ENCODE measurements at regions not wholly inside any gene's neighbourhood (a gene's known extent, or its start where the extent isn't known, plus 50 kb on each side); places are given as distances from the start of the nearest gene placed in this dataset.

DNA sequence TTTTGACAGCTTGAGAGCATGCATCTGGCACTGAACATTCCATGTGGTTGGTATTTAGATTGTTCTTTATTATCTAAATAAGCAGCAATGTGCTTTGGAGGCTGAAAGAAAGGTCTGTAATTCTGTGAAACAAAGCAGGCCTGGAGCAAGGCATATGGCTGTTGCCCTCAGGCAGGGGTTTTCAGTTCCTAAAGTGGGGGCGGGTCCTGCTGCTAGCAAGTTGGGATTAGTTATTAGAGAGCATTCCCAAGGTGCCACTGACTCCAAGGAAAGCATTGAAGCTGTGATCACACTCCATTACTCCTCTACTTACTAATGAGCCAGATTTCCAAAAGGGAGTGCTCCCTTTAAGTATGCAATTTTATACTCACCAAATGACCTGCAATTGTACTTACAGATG lies 432.2 kb downstream of the OLFM4 start:
- TF ChIP-seq POLR2A (IDR thresholded peaks at IDR 0.05) (no peak), POLR2AphosphoS5 (IDR thresholded peaks at IDR 0.05) (no peak), EP300 (IDR thresholded peaks at IDR 0.05) (no peak)
- TF ChIP-seq, protein P1, sequence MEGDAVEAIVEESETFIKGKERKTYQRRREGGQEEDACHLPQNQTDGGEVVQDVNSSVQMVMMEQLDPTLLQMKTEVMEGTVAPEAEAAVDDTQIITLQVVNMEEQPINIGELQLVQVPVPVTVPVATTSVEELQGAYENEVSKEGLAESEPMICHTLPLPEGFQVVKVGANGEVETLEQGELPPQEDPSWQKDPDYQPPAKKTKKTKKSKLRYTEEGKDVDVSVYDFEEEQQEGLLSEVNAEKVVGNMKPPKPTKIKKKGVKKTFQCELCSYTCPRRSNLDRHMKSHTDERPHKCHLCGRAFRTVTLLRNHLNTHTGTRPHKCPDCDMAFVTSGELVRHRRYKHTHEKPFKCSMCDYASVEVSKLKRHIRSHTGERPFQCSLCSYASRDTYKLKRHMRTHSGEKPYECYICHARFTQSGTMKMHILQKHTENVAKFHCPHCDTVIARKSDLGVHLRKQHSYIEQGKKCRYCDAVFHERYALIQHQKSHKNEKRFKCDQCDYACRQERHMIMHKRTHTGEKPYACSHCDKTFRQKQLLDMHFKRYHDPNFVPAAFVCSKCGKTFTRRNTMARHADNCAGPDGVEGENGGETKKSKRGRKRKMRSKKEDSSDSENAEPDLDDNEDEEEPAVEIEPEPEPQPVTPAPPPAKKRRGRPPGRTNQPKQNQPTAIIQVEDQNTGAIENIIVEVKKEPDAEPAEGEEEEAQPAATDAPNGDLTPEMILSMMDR (IDR thresholded peaks at IDR 0.05): no peak
